K562 (cell line): ENCODE measurements at regions not wholly inside any gene's neighbourhood (a gene's known extent, or its start where the extent isn't known, plus 50 kb on each side); places are given as distances from the start of the nearest gene placed in this dataset.

Experiments
- CC2D1A ChIP-seq: fragments of 450-650 bp; IDR thresholded peaks from 2 replicates; pipeline ENCODE4 v1.6.1; 2017; ENCODE audit warnings: mild to moderate bottlenecking
- FOSL1 ChIP-seq: fragments of 200-800 bp; sonication (Bioruptor generic); conservative IDR thresholded peaks from 2 replicates; pipeline ENCODE4 v1.6.1; 2016; ENCODE audit warnings: missing genetic modification characterization, missing compliant biosample characterization
- HNRNPUL1 ChIP-seq: fragments of 200-400 bp; formaldehyde crosslinking; IDR thresholded peaks from 2 replicates; pipeline ENCODE4 v1.6.1; 2017; ENCODE audit warnings: low read length
- RBM14 ChIP-seq: fragments of 200-400 bp; formaldehyde crosslinking; IDR thresholded peaks from 2 replicates; pipeline ENCODE4 v1.6.1; 2018; ENCODE audit warnings: low read depth, mild to moderate bottlenecking, low read length, moderate library complexity, borderline replicate concordance; ENCODE audit not compliant: insufficient read depth
- RBM22 ChIP-seq: fragments of 200-400 bp; formaldehyde crosslinking; IDR thresholded peaks from 2 replicates; pipeline ENCODE4 v1.6.1; 2018; ENCODE audit warnings: low read length, low read depth; ENCODE audit not compliant: poor library complexity, severe bottlenecking
- SRF ChIP-seq, 2 experiments: fragments of 250-450, 450-650 bp in 1 of 2; sonication (Bioruptor Pico) in 1 of 2; sonication (generic) in 1 of 2; formaldehyde crosslinking; IDR thresholded peaks; 2 replicates each; pipeline versions ENCODE4 v1.5.0 to v1.5.1; 2020 to 2022; ENCODE audit warnings: mild to moderate bottlenecking in 1 of 2, missing genetic modification reagents in 1 of 2
- TAF15 ChIP-seq: fragments of 200-400 bp; formaldehyde crosslinking; IDR thresholded peaks from 2 replicates; pipeline ENCODE4 v1.6.1; 2017; ENCODE audit warnings: mild to moderate bottlenecking, low read depth, low read length, moderate library complexity
- ZNF217 ChIP-seq: sonication (generic); formaldehyde crosslinking; IDR thresholded peaks from 2 replicates; pipeline ENCODE4 v1.8.0; 2022; ENCODE audit warnings: mild to moderate bottlenecking, missing genetic modification reagents
- ZNF431 ChIP-seq: sonication (generic); formaldehyde crosslinking; IDR thresholded peaks from 2 replicates; pipeline ENCODE4 v1.8.0; 2022; ENCODE audit warnings: mild to moderate bottlenecking, missing genetic modification reagents
- ZNF668 ChIP-seq: fragments of 250-450 bp; sonication (Bioruptor Pico); IDR thresholded peaks from 2 replicates; pipeline ENCODE4 v1.8.0; 2022; ENCODE audit warnings: mild to moderate bottlenecking, inconsistent platforms
- ZNF766 ChIP-seq: fragments of 200-800 bp; sonication (Bioruptor generic); conservative IDR thresholded peaks from 2 replicates; pipeline ENCODE4 v1.6.1; 2016; ENCODE audit warnings: missing genetic modification characterization, missing compliant biosample characterization
- TF ChIP-seq, protein P1 (sequence below), 2 experiments: fragments of 450-650 bp in 1 of 2; sonication (generic) in 1 of 2; formaldehyde crosslinking in 1 of 2; IDR thresholded peaks; 2 replicates each; pipeline versions ENCODE4 v1.7.1 to v1.9.0; 2016 to 2022; ENCODE audit warnings: inconsistent platforms in 1 of 2, mild to moderate bottlenecking in 1 of 2, missing genetic modification reagents in 1 of 2
- TF ChIP-seq, protein P2 (sequence below): fragments of 250-450 bp; sonication (Bioruptor Pico); IDR thresholded peaks from 2 replicates; pipeline ENCODE4 v1.4.0; 2020; ENCODE audit warnings: mild to moderate bottlenecking, moderate library complexity
- TF ChIP-seq, protein P3 (sequence below): fragments of 200-400 bp; formaldehyde crosslinking; IDR thresholded peaks from 2 replicates; pipeline ENCODE4 v1.6.1; 2017; ENCODE audit warnings: mild to moderate bottlenecking, low read depth, low read length, moderate library complexity

DNA sequence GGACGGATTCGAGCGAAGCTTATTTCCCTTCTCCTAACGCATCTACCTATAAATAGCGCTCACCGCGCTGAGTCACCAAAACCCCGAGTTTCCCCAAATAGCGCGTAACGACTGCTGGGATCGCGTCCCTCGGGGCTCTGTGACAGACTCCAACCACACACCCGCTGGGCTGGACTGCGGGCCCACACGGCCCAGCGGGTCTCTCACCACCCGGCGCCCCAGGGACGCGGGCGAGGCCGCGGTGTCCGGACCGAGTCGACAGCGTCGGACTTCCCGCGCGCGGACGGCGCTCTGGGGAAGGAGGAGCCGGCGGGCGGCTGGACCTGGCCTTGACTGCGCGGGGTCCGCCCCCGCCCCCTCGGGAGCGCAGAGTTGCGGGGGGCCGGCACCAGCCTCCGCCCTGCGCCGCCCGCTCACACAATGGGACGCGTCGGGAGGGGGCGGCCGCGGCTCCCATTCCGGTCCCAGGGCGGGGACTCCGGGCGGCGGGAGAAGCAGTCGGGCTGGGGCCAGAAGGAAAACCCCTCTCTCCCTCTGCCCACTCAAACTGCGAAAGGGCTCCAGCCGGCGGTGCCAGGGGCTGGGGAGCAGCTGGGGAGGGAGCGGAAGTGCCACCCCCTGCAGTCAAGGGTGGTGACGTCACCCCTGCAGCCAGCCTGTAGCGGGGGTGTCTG is 108.8 kb downstream of the KCNRG start (continued):
- TF ChIP-seq, protein P1, sequence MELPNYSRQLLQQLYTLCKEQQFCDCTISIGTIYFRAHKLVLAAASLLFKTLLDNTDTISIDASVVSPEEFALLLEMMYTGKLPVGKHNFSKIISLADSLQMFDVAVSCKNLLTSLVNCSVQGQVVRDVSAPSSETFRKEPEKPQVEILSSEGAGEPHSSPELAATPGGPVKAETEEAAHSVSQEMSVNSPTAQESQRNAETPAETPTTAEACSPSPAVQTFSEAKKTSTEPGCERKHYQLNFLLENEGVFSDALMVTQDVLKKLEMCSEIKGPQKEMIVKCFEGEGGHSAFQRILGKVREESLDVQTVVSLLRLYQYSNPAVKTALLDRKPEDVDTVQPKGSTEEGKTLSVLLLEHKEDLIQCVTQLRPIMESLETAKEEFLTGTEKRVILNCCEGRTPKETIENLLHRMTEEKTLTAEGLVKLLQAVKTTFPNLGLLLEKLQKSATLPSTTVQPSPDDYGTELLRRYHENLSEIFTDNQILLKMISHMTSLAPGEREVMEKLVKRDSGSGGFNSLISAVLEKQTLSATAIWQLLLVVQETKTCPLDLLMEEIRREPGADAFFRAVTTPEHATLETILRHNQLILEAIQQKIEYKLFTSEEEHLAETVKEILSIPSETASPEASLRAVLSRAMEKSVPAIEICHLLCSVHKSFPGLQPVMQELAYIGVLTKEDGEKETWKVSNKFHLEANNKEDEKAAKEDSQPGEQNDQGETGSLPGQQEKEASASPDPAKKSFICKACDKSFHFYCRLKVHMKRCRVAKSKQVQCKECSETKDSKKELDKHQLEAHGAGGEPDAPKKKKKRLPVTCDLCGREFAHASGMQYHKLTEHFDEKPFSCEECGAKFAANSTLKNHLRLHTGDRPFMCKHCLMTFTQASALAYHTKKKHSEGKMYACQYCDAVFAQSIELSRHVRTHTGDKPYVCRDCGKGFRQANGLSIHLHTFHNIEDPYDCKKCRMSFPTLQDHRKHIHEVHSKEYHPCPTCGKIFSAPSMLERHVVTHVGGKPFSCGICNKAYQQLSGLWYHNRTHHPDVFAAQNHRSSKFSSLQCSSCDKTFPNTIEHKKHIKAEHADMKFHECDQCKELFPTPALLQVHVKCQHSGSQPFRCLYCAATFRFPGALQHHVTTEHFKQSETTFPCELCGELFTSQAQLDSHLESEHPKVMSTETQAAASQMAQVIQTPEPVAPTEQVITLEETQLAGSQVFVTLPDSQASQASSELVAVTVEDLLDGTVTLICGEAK (IDR thresholded peaks at IDR 0.05): no peak; the same call in 1 of the 2 replicates
- TF ChIP-seq, protein P1 (CRISPR knock-in tag; IDR thresholded peaks at IDR 0.05): no peak
- TF ChIP-seq RBM14 (no peak), ZNF431 (CRISPR knock-in tag) (0 out of 2 replicates have a peak, but pooled peaks have one; percentile 19), TAF15 (no peak), ZNF668 (CRISPR knock-in tag) (no peak), RBM22 (peak; percentile 52), CC2D1A (no peak), SRF (CRISPR knock-in tag; IDR thresholded peaks at IDR 0.05) (peak in 1 of 2 experiments; percentile 35; a peak in 1 of 4 replicates), ZNF217 (CRISPR knock-in tag) (no peak), ZNF766 (CRISPR knock-in tag) (no peak), FOSL1 (tag) (peak; percentile 91), HNRNPUL1 (no peak)
- TF ChIP-seq, protein P2, sequence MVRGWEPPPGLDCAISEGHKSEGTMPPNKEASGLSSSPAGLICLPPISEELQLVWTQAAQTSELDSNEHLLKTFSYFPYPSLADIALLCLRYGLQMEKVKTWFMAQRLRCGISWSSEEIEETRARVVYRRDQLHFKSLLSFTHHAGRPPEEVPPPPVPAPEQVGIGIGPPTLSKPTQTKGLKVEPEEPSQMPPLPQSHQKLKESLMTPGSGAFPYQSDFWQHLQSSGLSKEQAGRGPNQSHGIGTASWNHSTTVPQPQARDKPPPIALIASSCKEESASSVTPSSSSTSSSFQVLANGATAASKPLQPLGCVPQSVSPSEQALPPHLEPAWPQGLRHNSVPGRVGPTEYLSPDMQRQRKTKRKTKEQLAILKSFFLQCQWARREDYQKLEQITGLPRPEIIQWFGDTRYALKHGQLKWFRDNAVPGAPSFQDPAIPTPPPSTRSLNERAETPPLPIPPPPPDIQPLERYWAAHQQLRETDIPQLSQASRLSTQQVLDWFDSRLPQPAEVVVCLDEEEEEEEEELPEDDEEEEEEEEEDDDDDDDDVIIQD (CRISPR knock-in tag): no peak
- TF ChIP-seq, protein P3, sequence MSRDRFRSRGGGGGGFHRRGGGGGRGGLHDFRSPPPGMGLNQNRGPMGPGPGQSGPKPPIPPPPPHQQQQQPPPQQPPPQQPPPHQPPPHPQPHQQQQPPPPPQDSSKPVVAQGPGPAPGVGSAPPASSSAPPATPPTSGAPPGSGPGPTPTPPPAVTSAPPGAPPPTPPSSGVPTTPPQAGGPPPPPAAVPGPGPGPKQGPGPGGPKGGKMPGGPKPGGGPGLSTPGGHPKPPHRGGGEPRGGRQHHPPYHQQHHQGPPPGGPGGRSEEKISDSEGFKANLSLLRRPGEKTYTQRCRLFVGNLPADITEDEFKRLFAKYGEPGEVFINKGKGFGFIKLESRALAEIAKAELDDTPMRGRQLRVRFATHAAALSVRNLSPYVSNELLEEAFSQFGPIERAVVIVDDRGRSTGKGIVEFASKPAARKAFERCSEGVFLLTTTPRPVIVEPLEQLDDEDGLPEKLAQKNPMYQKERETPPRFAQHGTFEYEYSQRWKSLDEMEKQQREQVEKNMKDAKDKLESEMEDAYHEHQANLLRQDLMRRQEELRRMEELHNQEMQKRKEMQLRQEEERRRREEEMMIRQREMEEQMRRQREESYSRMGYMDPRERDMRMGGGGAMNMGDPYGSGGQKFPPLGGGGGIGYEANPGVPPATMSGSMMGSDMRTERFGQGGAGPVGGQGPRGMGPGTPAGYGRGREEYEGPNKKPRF: no peak
